ENCODE measurements at regions not wholly inside any gene's neighbourhood (a gene's known extent, or its start where the extent isn't known, plus 50 kb on each side); places are given as distances from the start of the nearest gene placed in this dataset.

GRCh38 chr11:19338375-19338774 is 97.6 kb upstream of the E2F8 start:
- Histone ChIP-seq H3K36me3 (no peaks in the 10 kb centered on the region), H3K27ac (no peak overlapping the region), H3K4me3 (no peak overlapping the region), H3K4me1 (no peaks in the 10 kb centered on the region), H3K27me3 (peaks cover 71% of the 10 kb centered on the region), H3K9me3 (no peaks in the 10 kb centered on the region)
- TF ChIP-seq CTCF (IDR thresholded peaks at IDR 0.05) (no peak), POLR2AphosphoS5 (IDR thresholded peaks at IDR 0.05) (no peak), POLR2A (IDR thresholded peaks at IDR 0.05) (no peak), EP300 (IDR thresholded peaks at IDR 0.05) (no peak)
- ATAC-seq, result no peak
- 61% methylated on average over 3 of the region's 3 CpGs; no CpG with 5 or more reads in 1 of the 2 donors for WGBS, 2 donors (ENCODE audit: low coverage in 1 of 2)

GRCh38 chr11:19337779-19338178 is 97.0 kb upstream of the E2F8 start:
- H3K4me1 ChIP-seq, result no peaks in the 10 kb centered on the region
- H3K27me3 ChIP-seq, result peaks cover 65% of the 10 kb centered on the region
- TF ChIP-seq CTCF (IDR thresholded peaks at IDR 0.05) (no peak), EP300 (IDR thresholded peaks at IDR 0.05) (no peak), POLR2A (IDR thresholded peaks at IDR 0.05) (no peak), POLR2AphosphoS5 (IDR thresholded peaks at IDR 0.05) (no peak)
- no peaks in the 10 kb centered on the region for H3K36me3 ChIP-seq
- H3K9me3 ChIP-seq, result no peaks in the 10 kb centered on the region
- 60 to 87% methylated on average over 1 to 3 of the region's 3 CpGs for WGBS, 2 donors (ENCODE audit: low coverage in 1 of 2)
- H3K4me3 ChIP-seq, result no peak overlapping the region
- ATAC-seq, result no peak
- no peak overlapping the region for H3K27ac ChIP-seq

- H3K9me3 ChIP-seq, result no peaks in the 10 kb centered on the region
- no peak for ATAC-seq
- no peak overlapping the region for H3K4me3 ChIP-seq
- no peak for TF ChIP-seq POLR2AphosphoS5 (IDR thresholded peaks at IDR 0.05)
- no peaks in the 10 kb centered on the region for H3K4me1 ChIP-seq
- peaks cover 50% of the 10 kb centered on the region for H3K27me3 ChIP-seq
- no peaks in the 10 kb centered on the region for H3K36me3 ChIP-seq
- no peak overlapping the region for H3K27ac ChIP-seq
- 20 to 52% methylated on average over 1 to 3 of the region's 3 CpGs for WGBS, 2 donors (ENCODE audit: low coverage in 1 of 2)
These were observed 95.6 kb upstream of the E2F8 start for GRCh38 chr11:19336331-19336730.

GRCh38 chr11:19332476-19332875 is 91.7 kb upstream of the E2F8 start:
- 77 to 100% methylated on average over 2 of the region's 2 CpGs for WGBS, 2 donors (ENCODE audit: low coverage in 1 of 2)
- no peak for TF ChIP-seq POLR2AphosphoS5 (IDR thresholded peaks at IDR 0.05)
- TF ChIP-seq EP300 (IDR thresholded peaks at IDR 0.05), result no peak
- no peak for TF ChIP-seq POLR2A (IDR thresholded peaks at IDR 0.05)
- TF ChIP-seq CTCF (IDR thresholded peaks at IDR 0.05), result no peak
- Histone ChIP-seq H3K4me3 (no peak overlapping the region), H3K27ac (no peak overlapping the region), H3K36me3 (no peaks in the 10 kb centered on the region), H3K4me1 (peaks cover 0 to 4% (median 0%) of the 10 kb centered on the region in 3 donors), H3K9me3 (no peaks in the 10 kb centered on the region), H3K27me3 (peaks cover 37% of the 10 kb centered on the region)
- no peak for ATAC-seq

- Histone ChIP-seq H3K27ac (no peak overlapping the region), H3K4me3 (no peak overlapping the region), H3K36me3 (no peaks in the 10 kb centered on the region), H3K9me3 (no peaks in the 10 kb centered on the region), H3K27me3 (peaks cover 23% of the 10 kb centered on the region), H3K4me1 (peaks cover 0 to 4% (median 0%) of the 10 kb centered on the region in 3 donors)
- 10 to 24% methylated on average over 2 of the region's 2 CpGs for WGBS, 2 donors (ENCODE audit: low coverage in 1 of 2)
- no peak for TF ChIP-seq POLR2AphosphoS5 (IDR thresholded peaks at IDR 0.05)
- TF ChIP-seq EP300 (IDR thresholded peaks at IDR 0.05), result no peak
- TF ChIP-seq POLR2A (IDR thresholded peaks at IDR 0.05), result no peak
- no peak for TF ChIP-seq CTCF (IDR thresholded peaks at IDR 0.05)
- no peak for ATAC-seq
These were observed 89.7 kb upstream of the E2F8 start for GRCh38 chr11:19330416-19330815.

All from gastroesophageal sphincter (tissue), 4 donors.